Gastroesophageal sphincter (tissue), 3 donors: ENCODE measurements at regions not wholly inside any gene's neighbourhood (a gene's known extent, or its start where the extent isn't known, plus 50 kb on each side); places are given as distances from the start of the nearest gene placed in this dataset.

Source experiments
- CTCF ChIP-seq, 4 experiments: fragments of 200-600 bp in 2 of 4; fragments of 450-650 bp in 2 of 4; sonication (generic) in 1 of 4; IDR thresholded peaks; one replicate each; pipeline ENCODE4 v1.5.1; 2017 to 2019; ENCODE audit warnings: antibody characterized with exemption in 4 of 4, mild to moderate bottlenecking in 2 of 4, moderate library complexity in 2 of 4
- EP300 ChIP-seq: sonication (generic); formaldehyde crosslinking; IDR thresholded peaks from one replicate; pipeline ENCODE4 v1.6.1; 2017; ENCODE audit warnings: antibody characterized with exemption, mild to moderate bottlenecking
- POLR2A ChIP-seq, 2 donors: fragments of 450-650 bp; IDR thresholded peaks; one replicate each; pipeline ENCODE4 v1.6.1; 2017; ENCODE audit warnings: antibody characterized with exemption in 2 of 2, mild to moderate bottlenecking in 2 of 2, moderate library complexity in 1 of 2
- POLR2AphosphoS5 ChIP-seq: sonication (generic); formaldehyde crosslinking; IDR thresholded peaks from one replicate; pipeline ENCODE4 v1.6.1; 2017; ENCODE audit warnings: antibody characterized with exemption

GRCh38 chr10:9911488-9911887 lies 1106.2 kb upstream of the CELF2 start:
- TF ChIP-seq CTCF (IDR thresholded peaks at IDR 0.05) (no peak), POLR2A (IDR thresholded peaks at IDR 0.05) (no peak), EP300 (no peak), POLR2AphosphoS5 (no peak)
